Hematopoietic multipotent progenitor cell treated with erythropoietin and hydrocortisone succinate and interleukin-3 and kit ligand, for 8 days (in vitro differentiated cells): ENCODE measurements at regions not wholly inside any gene's neighbourhood (a gene's known extent, or its start where the extent isn't known, plus 50 kb on each side); places are given as distances from the start of the nearest gene placed in this dataset.
"Not testable (repeated sequence)": the region's sequence is repeated elsewhere in the genome, so short reads cannot be mapped to it uniquely, and the experiment has no call there.

Experiments
- DNase-seq: peaks from one replicate; pipeline ENCODE4 v3.0.0-alpha.2; 2015

DNA sequence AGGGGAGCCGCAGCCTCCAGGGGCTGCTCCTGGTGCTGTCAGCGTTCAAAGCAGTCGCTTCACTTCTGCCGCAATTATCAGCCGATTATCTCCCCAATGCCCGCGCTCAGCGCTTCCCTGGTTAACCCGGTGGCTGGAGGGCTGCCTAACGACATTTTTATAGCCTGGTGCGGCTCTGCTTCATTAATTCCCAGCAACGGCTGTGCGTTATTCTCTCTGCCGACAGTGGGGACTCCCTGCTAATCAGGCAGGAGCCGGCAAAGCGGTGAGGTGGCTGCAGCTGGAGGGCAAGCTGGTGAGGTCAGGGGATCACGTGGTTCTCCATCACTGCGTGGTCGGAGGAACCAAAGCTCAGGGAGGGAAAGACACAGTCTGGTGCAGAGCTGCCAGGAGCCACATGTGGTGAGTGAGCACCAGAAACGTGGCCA, 62.9 kb downstream of the GLRX5 start:
- peak; percentile 9 for DNase-seq

DNA sequence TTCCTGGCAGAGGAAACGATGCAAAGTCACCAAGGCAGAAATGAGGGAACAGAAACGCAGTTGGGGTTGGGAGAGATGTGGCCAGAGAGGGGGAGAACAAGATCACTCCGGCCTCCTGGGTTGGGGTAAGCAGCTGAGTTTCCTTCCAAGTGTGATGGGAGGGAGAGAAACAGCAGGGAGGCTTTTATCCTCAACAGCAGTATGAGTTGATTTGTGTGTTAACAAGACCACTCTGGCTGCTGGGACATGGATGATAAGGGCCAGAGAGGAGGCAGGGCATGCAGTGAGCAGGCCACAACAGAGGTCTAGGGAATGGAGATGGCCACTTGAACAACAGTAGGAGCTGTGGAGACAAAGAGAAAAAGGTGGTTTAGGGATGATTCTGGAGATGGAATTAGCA, 66.8 kb downstream of the GLRX5 start:
- DNase-seq, result no peak

DNA sequence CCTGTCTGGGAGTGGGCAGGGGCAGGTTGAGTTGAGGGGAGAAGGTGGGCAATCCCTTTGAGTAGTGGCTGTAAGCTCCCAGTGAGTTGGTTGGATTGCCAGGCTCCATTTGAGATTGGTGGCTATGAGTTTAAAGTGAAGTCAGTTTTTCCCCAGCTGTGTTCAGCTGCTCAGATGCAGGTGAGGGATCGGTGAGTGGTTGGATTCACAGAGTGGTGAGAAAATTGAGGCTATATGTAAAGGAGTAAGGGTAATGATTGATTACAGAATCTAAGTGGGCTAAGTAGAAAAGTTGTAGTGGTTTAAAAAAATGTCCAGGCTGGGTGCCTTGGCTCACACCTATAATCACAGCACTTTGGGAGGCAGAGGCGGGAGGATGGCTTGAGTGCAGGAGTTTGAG, 68.6 kb downstream of the GLRX5 start:
- DNase-seq, result no peak

DNA sequence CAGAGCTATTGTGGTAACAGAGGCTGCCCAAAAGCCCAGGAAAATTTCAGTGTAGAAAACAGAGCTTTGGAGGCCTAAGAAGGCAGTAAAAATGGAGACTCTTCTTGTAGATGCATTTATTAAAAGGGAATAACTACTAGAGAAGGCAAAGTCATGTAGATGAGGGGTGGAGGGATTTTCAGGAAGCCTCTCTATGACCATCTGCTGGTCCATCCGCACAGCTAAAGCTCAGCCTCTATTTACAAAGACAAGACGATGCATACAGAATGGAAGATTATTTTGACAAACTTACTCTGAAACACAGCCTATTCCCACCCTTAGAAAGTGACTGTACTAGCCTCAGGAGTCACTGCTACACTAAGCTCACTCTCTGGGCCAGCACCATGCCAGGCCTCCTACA, 71.4 kb downstream of the GLRX5 start:
- no peak for DNase-seq

DNA sequence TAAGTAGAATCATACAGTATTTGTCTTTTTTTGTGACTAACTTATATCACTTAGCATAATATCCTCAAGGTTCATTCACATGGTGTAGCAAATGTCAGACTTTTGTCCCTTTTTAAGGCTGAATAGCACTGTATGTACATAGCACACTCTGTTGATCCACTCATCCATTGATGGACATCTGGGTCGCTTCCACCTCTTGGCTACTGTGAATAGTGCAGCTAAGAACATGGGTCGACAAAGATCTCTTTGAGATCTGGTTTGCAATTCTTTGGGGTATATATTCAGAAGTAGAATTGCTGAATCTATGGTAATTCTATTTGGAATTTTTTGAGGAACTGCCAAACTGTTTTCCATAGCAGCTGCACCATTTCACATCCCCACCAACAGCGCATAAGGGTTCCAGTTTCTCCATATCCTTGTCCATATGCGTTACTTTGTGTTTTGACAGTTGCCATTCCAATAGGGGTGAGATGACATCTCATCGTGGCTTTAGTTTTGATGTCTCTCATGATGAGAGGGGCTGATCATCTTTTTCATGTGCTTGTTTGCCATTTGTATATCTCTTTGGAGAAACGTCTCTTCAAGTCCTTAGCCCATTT, 73.9 kb downstream of the GLRX5 start:
- DNase-seq, result no peak

DNA sequence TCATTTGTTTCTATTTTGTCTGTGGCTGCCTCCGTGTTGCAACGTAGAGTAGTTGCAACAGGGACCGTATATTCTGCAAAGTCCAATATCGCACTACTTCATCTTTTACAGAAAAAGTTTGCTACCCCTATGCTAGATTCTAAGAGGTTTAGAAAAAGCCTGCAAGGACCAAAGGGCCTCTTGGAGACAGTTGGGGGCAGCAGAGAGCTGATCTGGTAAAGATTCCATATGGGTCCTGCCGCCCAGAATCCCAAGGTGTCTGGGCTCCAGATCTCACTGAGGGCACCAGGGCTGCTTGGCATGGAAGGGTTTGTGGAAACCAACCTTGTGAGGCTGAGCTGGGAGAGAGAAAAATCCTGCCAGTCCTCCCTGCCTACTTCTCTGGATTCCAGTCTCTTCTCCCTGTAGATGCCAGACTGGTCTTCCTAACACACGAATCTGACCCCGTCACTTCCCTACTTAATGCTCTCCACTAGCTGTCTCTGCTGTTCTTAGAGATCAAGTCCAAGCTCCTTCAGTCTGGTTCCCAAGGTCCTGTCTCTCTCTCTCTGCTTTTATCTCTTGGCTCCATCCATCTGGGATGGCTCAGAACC, 74.6 kb downstream of the GLRX5 start:
- DNase-seq, result peak; percentile 43

DNA sequence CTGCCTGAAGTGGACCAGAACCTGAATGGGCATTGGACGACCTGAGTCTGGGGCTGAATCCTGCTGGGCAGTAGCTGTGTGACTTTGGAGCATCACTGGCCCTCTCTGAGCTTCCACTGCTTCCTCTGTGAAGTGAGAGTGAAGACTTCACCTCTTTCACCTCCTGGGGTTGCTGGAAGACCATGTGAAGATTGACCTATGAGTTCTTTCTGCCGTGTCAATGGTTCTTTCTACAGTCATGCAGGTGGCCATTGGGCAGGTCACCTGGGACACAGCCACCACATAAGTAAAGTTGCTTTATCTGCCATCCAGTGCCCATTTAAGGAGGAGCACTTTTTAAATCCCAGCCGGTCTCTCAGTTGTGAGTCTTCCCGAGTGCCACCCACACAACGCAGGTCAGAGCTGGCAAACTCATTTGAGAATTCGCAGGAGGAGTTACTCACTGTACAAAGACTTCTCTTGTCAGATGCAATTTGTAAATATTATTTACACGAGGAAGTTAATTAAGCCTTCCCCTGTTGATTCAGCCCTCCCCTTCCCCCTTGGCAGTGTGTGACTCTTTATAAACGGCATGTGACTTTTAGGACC, 74.8 kb upstream of the TCL1B start:
- no peak for DNase-seq

DNA sequence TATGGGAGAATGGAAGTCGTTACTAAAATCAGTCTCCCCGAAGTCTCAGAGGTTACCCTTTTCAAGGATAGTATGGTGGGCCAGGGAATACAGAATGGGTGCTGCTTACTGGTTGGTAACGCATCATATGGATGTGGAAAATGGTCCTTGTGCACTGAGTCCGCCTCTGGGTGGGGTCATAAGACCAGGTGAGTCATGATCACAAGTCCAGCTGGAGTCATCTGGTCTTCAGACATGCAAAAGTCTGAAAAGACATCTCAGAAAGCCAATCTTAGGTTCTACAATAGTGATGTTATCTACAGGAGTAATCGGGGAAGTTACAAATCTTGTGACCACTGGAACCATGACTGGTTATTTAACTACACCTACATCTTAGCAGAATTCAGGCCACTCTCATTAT, 71.9 kb upstream of the TCL1B start:
- no peak for DNase-seq

DNA sequence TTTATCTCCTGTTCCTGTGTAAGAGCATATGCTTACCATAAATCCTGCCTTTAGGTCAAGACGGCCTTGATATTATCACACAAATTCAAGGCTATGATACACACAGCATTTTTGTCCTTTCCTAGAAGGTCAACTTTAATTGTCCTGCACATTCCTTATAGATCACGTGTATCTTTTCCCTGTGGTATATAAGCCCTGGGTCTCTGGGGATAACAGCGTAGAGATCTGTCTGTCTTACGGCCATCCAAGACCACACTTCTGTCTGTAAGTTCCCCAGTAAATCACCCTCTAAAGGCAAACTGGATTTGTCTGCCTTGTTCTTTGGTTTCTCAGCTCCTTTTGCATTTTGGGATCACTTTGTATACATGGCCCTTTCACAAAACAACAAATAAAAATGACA, 69.5 kb upstream of the TCL1B start:
- DNase-seq, result no peak

DNA sequence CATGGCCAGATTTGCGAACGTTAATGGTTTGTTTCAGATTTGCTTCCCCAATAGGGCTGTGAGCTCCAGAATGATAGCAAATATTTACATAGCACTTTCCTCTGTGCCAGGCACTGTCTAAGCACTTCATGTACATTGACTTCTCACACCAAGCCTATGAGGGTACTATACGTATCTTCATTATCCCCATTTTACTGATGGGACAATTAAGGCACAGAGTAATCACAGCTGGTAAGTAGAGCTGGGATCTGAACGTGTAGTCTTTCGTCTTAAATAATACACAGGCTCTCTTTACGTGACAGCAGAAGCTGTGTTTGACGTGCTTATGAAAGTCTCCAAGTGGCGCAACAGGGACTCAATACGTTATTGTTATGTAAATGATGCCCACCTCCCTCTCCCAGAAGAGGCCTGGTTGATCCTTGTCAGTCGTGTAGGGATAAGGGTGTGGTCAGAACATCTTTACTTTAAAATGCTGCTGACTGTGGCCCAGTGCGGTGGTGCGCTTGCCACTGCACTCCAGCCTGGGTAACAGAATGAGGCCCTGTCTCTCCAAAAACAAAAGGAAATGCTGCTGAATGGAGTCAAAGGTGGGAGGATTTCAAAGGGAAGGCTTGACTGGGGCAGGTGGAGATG, 66.3 kb upstream of the TCL1B start:
- DNase-seq, result no peak

DNA sequence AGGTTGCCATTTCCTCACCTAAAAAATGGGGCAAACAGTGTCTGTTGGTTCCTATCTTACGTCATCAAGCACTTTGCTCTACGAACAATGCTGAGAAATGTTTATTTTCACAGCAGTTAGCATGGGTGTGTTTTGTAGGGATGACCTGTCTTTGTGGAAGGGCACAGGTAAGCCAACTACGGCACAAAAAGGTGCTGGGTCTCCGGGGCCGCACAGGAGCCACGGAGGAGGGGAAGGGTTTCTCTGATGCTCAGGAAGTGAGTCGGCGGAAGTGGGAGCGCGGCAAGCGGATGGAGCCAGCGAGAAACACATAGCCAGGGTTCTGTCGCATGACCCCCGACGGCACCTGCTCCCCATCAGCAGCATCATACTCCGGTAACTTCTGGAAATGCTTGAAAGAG, 65.6 kb upstream of the TCL1B start:
- DNase-seq, result no peak

DNA sequence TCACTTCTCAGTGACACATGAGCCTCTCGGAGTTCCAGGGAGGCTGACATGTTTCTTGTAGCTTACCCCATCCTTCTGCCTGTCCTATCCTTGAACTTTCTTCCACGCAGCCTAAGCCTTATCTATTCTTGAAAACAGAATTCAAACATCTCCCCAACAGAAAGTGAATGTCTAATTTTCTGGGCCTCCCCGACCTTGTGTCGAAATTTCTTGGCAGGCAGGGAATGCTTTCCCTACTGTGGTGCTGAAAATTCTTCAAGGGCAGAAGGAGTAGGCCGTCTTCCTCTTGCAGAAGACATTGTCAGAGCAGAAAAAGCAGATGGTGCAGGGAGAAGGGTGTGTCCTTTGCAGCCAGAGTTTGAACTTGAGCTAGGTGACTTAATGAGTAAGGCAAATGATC, 63.0 kb upstream of the TCL1B start:
- DNase-seq, result no peak

DNA sequence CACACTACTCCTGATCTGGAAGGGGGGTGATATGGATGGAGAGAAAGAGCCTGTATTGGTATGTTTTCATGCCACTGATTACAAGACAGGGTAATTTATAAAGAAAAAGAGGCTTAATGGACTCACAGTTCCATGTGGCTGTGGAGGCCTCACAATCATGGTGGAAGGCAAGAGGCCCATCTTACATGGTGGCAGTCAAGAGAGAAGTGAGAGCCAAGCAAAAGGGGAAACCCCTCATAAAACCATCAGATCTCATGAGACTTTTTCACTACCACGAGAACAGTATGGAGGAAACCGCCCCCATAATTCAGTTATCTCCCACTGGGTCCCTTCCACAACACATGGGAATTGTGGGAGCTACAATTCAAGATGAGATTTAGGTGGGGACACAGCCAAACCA, 60.5 kb upstream of the TCL1B start:
- DNase-seq, result not testable (repeated sequence)

DNA sequence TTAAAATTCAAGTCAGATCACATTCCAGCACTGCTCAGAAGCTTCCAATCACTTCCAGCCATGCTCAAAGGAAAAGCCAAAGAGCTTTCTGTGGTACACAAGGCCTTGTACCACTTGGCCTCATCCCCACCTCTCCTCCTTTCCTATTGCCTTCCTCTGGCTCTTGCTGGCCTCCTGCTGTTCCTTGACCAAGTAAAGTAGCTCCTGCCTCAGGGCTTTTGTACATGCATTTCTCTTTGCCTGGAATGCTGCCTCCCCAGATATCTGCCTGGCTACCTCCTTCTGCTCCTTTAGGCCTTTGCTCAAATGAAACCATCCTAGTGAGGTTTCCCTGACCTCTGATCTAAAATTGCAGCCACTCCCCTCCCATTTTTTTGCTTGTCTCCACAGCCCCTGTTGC, 51.2 kb upstream of the TCL1B start:
- no peak for DNase-seq
